Fibroblast of mammary gland (primary cell): ENCODE measurements at regions not wholly inside any gene's neighbourhood (a gene's known extent, or its start where the extent isn't known, plus 50 kb on each side); places are given as distances from the start of the nearest gene placed in this dataset.

Experiments
- DNase-seq: peaks from one replicate; pipeline ENCODE4 v3.0.0-alpha.2; 2010; ENCODE audit warnings: low read depth
- H3K4me3 ChIP-seq: 2 replicates; pipeline ENCODE4 v1.5.1; 2011; ENCODE audit warnings: low read depth, mild to moderate bottlenecking, low read length, moderate library complexity; ENCODE audit not compliant: control insufficient read depth
- CTCF ChIP-seq: conservative IDR thresholded peaks from 2 replicates; pipeline ENCODE4 v1.5.1; 2011; ENCODE audit warnings: low read depth, low read length, inconsistent platforms; ENCODE audit not compliant: control insufficient read depth, insufficient read depth

- no peak for TF ChIP-seq CTCF
- no peak for DNase-seq
- no peak overlapping the region for H3K4me3 ChIP-seq
These were observed 802.5 kb upstream of the AGA start for GRCh38 chr4:178244785-178245184.

GRCh38 chr4:178255172-178255571 is 812.9 kb upstream of the AGA start:
- TF ChIP-seq CTCF = no peak
- no peak for DNase-seq
- H3K4me3 ChIP-seq = no peak overlapping the region

- DNase-seq = no peak
- no peak for TF ChIP-seq CTCF
- H3K4me3 ChIP-seq = no peak overlapping the region
These were observed 816.4 kb upstream of the AGA start for GRCh38 chr4:178258603-178259002.

GRCh38 chr4:178259566-178259965 is 817.3 kb upstream of the AGA start:
- no peak for TF ChIP-seq CTCF
- H3K4me3 ChIP-seq = no peak overlapping the region
- no peak for DNase-seq

- no peak overlapping the region for H3K4me3 ChIP-seq
- no peak for DNase-seq
- TF ChIP-seq CTCF = no peak
These were observed 821.8 kb upstream of the AGA start for GRCh38 chr4:178264001-178264400.

GRCh38 chr4:178271386-178271785 is 829.1 kb upstream of the AGA start:
- no peak for DNase-seq
- TF ChIP-seq CTCF = no peak

GRCh38 chr4:178273168-178273567 is 830.9 kb upstream of the AGA start:
- no peak for TF ChIP-seq CTCF
- no peak overlapping the region for H3K4me3 ChIP-seq
- no peak for DNase-seq

More at GRCh38 chr4:178271386-178271785, 829.1 kb upstream of the AGA start:
- H3K4me3 ChIP-seq = no peak overlapping the region
